ENCODE measurements at regions not wholly inside any gene's neighbourhood (a gene's known extent, or its start where the extent isn't known, plus 50 kb on each side); places are given as distances from the start of the nearest gene placed in this dataset.

DNA sequence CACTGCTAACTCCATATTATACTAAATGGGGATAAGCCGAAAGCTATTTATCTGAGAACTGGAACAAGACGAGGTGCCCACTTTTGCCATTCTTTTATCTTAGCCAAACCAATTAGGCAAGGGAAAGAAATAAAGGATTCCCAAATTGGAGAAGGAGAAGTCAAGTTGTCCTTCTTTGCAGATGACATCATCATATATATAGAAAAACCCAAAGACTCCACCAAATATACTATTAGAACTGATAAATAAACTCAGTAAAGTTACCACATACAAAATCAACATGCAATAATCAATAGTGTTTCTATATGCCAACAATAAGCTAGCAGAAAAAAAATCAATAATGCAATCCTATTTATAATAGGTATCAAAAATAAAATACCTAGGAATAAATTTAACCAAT lies 570.3 kb upstream of the EPHA7 start:
- TF ChIP-seq, protein P1, sequence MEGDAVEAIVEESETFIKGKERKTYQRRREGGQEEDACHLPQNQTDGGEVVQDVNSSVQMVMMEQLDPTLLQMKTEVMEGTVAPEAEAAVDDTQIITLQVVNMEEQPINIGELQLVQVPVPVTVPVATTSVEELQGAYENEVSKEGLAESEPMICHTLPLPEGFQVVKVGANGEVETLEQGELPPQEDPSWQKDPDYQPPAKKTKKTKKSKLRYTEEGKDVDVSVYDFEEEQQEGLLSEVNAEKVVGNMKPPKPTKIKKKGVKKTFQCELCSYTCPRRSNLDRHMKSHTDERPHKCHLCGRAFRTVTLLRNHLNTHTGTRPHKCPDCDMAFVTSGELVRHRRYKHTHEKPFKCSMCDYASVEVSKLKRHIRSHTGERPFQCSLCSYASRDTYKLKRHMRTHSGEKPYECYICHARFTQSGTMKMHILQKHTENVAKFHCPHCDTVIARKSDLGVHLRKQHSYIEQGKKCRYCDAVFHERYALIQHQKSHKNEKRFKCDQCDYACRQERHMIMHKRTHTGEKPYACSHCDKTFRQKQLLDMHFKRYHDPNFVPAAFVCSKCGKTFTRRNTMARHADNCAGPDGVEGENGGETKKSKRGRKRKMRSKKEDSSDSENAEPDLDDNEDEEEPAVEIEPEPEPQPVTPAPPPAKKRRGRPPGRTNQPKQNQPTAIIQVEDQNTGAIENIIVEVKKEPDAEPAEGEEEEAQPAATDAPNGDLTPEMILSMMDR (IDR thresholded peaks at IDR 0.05; ENCODE audit: low read depth, low read length) = no peak
- no peak for TF ChIP-seq EZH2phosphoT487 (IDR thresholded peaks at IDR 0.05; ENCODE audit: low read depth)

Measured in OCI-LY3 (cell line).